Smooth muscle cell (in vitro differentiated cells): ENCODE measurements at regions not wholly inside any gene's neighbourhood (a gene's known extent, or its start where the extent isn't known, plus 50 kb on each side); places are given as distances from the start of the nearest gene placed in this dataset.
A peak's percentile ranks its signal among the peaks of the same experiment; 100 is the strongest.

Source experiments
- DNase-seq: peaks from one replicate; lab custom pipeline; 2025; ENCODE audit not compliant: unreplicated experiment; lab: John Stamatoyannopoulos, UW
- H2AFZ ChIP-seq: fragments of 200-600 bp; sonication (generic); 2 replicates; pipeline ENCODE4 v1.6.0; 2016; ENCODE audit warnings: antibody characterized with exemption, low read depth, mild to moderate bottlenecking
- H3F3A ChIP-seq: fragments of 200-600 bp; sonication (generic); 2 replicates; pipeline ENCODE4 v1.6.0; 2017; ENCODE audit warnings: antibody characterized with exemption, low read depth
- H3K27ac ChIP-seq: fragments of 200-600 bp; sonication (generic); 2 replicates; pipeline ENCODE4 v1.5.1; 2016; ENCODE audit warnings: low read depth, mild to moderate bottlenecking
- H3K27me3 ChIP-seq: fragments of 200-600 bp; sonication (generic); 2 replicates; pipeline ENCODE4 v1.6.1; 2016; ENCODE audit warnings: low read depth, mild to moderate bottlenecking
- H3K36me3 ChIP-seq: fragments of 200-600 bp; sonication (generic); 2 replicates; pipeline ENCODE4 v1.5.1; 2016; ENCODE audit warnings: low read depth
- H3K4me1 ChIP-seq: fragments of 200-600 bp; sonication (generic); 2 replicates; pipeline ENCODE4 v1.5.1; 2016; ENCODE audit warnings: low read depth
- H3K4me2 ChIP-seq: fragments of 200-600 bp; sonication (generic); 2 replicates; pipeline ENCODE4 v1.6.0; 2016; ENCODE audit warnings: mild to moderate bottlenecking
- H3K4me3 ChIP-seq: fragments of 200-600 bp; sonication (generic); 2 replicates; pipeline ENCODE4 v1.5.1; 2016; ENCODE audit warnings: mild to moderate bottlenecking
- H3K79me2 ChIP-seq: fragments of 200-600 bp; sonication (generic); 2 replicates; pipeline ENCODE4 v1.6.0; 2016; ENCODE audit warnings: low read depth, mild to moderate bottlenecking
- H3K9ac ChIP-seq: fragments of 200-600 bp; sonication (generic); 2 replicates; pipeline ENCODE4 v1.6.0; 2016; ENCODE audit warnings: low read depth
- H3K9me3 ChIP-seq: fragments of 200-600 bp; sonication (generic); replicated peaks from 2 replicates; pipeline ENCODE4 v1.5.1; 2016; ENCODE audit warnings: low read depth
- H4K20me1 ChIP-seq: fragments of 200-600 bp; sonication (generic); 2 replicates; pipeline ENCODE4 v1.6.0; 2016; ENCODE audit warnings: low read depth
- WGBS: methylation state at CpG from one replicate; pipeline ENCODE4 v1.1.7; 2016; ENCODE audit warnings: low lambda C conversion rate; 5-methylcytosine and 5-hydroxymethylcytosine counted together
- TF ChIP-seq, protein P1 (sequence below): fragments of 200-600 bp; sonication (generic); IDR thresholded peaks from 2 replicates; pipeline ENCODE4 v1.5.1; 2017; ENCODE audit warnings: borderline replicate concordance, mild to moderate bottlenecking, antibody characterized with exemption; ENCODE audit not compliant: insufficient read depth, poor library complexity, severe bottlenecking

DNA sequence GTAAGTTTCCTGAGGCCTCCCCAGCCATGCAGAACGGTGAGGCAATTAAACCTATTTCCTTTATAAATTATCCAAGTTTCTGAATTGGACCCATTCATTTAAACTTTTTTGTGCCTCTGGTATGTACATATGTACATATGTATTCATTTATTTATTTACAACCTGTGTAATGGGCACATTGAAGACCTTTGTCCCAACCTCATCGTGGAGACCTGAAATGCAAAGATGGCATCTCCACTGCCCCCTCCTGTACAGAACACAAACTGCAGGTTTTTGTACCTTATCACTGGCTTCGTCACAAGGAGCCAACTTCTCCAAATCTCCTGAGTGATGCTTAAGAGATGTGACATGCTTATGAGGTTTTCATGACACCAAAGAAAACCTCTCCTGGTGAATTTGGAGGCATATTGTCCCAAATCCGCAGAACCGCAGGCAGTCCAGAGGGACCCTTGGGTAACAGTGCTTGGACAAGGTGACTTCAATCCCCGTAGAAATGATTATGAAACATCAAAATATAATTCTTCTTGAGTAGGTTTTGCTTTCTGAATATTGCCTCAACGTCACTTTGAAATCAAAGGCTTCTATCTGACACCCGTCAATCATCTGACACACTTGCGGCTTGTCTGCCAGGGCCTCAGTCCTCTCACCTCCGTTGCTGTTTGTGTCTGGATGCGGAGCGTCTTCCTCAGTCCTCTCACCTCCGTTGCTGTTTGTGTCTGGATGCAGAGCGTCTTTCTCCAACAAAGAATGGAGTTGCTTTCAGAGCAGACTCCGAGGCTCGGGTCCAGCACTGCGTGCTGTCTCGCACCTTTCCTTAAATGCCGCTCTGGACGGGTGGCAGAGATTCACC, 135.0 kb upstream of the IRX4 start:
- 84% methylated on average over 20 of the region's 20 CpGs for WGBS
- no peaks in the 10 kb centered on the region for H3K9me3 ChIP-seq
- no peaks in the 10 kb centered on the region for H3K4me1 ChIP-seq
- no peak overlapping the region for H3K4me2 ChIP-seq
- no peaks in the 10 kb centered on the region for H3F3A ChIP-seq
- H2AFZ ChIP-seq, result no peak overlapping the region
- no peak overlapping the region for H3K4me3 ChIP-seq
- no peak overlapping the region for H3K9ac ChIP-seq
- no peak for DNase-seq
- no peaks in the 10 kb centered on the region for H3K36me3 ChIP-seq
- H3K27ac ChIP-seq, result no peak overlapping the region
- no peaks in the 10 kb centered on the region for H3K79me2 ChIP-seq
- H4K20me1 ChIP-seq, result no peaks in the 10 kb centered on the region
- no peaks in the 10 kb centered on the region for H3K27me3 ChIP-seq
- TF ChIP-seq, protein P1, sequence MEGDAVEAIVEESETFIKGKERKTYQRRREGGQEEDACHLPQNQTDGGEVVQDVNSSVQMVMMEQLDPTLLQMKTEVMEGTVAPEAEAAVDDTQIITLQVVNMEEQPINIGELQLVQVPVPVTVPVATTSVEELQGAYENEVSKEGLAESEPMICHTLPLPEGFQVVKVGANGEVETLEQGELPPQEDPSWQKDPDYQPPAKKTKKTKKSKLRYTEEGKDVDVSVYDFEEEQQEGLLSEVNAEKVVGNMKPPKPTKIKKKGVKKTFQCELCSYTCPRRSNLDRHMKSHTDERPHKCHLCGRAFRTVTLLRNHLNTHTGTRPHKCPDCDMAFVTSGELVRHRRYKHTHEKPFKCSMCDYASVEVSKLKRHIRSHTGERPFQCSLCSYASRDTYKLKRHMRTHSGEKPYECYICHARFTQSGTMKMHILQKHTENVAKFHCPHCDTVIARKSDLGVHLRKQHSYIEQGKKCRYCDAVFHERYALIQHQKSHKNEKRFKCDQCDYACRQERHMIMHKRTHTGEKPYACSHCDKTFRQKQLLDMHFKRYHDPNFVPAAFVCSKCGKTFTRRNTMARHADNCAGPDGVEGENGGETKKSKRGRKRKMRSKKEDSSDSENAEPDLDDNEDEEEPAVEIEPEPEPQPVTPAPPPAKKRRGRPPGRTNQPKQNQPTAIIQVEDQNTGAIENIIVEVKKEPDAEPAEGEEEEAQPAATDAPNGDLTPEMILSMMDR, result peak; percentile 38

DNA sequence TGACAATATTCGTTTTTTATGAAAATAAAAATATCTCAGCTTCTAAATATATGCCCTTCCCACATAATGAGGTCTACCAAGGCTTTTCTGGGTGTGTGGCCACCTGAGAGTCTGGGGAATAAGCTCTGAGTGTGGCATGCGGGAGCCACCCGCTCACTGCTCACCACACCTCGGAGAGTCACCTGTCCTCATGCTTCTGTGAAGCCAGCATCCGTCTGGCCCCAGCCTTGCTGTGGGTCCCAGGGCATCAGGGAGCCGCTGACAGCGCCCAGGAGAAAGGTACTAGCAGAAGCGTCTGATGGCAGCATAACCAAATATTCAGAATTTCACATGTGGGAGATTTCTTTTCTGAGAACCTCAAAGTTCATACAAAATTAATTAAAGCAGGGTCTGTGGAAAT, 133.2 kb upstream of the IRX4 start:
- Histone ChIP-seq H4K20me1 (no peaks in the 10 kb centered on the region), H3K27me3 (no peaks in the 10 kb centered on the region), H3K9ac (no peak overlapping the region), H3F3A (no peaks in the 10 kb centered on the region), H3K4me2 (no peak overlapping the region), H3K27ac (no peak overlapping the region), H3K9me3 (no peaks in the 10 kb centered on the region), H3K79me2 (no peaks in the 10 kb centered on the region), H3K36me3 (no peaks in the 10 kb centered on the region), H3K4me3 (no peak overlapping the region), H3K4me1 (no peaks in the 10 kb centered on the region), H2AFZ (no peak overlapping the region)
- TF ChIP-seq, protein P1, result no peak
- no peak for DNase-seq
- 75% methylated on average over 8 of the region's 8 CpGs for WGBS

DNA sequence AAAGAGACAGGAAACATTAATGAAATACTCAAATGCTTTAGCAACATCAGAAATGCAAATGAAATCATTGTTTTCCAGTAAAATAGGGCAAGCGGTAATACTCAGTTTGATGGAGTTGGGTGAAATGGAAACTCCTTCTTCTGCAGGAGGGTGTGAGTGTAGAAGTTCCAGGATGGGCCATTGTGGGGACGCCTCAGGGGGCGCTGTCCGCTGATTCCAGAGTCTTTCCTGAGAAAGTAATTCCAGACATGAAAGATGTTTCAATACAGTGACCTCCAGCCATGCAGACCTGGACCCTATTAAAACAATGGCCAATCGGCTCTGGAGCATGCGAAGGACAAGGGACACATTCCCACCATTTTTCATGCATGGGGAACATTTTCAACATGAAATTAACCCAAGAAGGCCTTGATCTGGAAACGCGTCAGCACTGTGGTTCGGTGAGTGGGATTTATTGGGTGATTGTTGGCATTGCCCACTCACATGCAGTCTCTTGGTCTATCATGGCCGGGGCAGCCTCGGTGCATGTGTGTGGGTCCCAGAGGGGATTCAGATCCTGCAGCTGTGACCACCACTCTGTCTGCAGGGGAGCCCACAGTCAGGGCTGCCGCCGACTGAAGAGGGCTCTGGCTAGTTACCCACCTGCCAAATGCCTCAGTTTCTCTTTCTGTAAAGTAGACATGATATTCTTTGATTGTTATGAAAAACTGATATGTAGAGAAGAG, 132.6 kb upstream of the IRX4 start:
- DNase-seq, result no peak
- Histone ChIP-seq H3K9ac (no peak overlapping the region), H2AFZ (no peak overlapping the region), H4K20me1 (no peaks in the 10 kb centered on the region), H3K36me3 (no peaks in the 10 kb centered on the region), H3F3A (no peaks in the 10 kb centered on the region), H3K4me2 (no peak overlapping the region), H3K9me3 (no peaks in the 10 kb centered on the region), H3K79me2 (no peaks in the 10 kb centered on the region), H3K4me1 (no peaks in the 10 kb centered on the region), H3K27ac (no peak overlapping the region), H3K4me3 (no peak overlapping the region), H3K27me3 (no peaks in the 10 kb centered on the region)
- TF ChIP-seq, protein P1, result no peak
- WGBS, result 80% methylated on average over 13 of the region's 13 CpGs
